HEK293 (cell line): ENCODE measurements at regions not wholly inside any gene's neighbourhood (a gene's known extent, or its start where the extent isn't known, plus 50 kb on each side); places are given as distances from the start of the nearest gene placed in this dataset.

Experiments used
- CTCF ChIA-PET: fragments of 350-600 bp; formaldehyde crosslinking; extraction: SDS; loops from one replicate; lab custom pipeline; 2021; ENCODE audit warnings: antibody characterized with exemption; lab: Yijun Ruan, JAX
- POLR2A ChIA-PET: fragments of 300-600 bp; formaldehyde crosslinking; extraction: SDS; loops from one replicate; lab custom pipeline; 2020; ENCODE audit warnings: antibody characterized with exemption, inconsistent platforms; lab: Yijun Ruan, JAX
- H3K27ac ChIP-seq: fragments of 200-500 bp; sonication (Bioruptor generic); 2 replicates; pipeline ENCODE4 v1.5.1; 2014; ENCODE audit warnings: low read depth, low read length, control low read depth, inconsistent platforms; ENCODE audit errors: extremely low read depth
- H3K36me3 ChIP-seq, 2 experiments: fragments of 200-500 bp in 1 of 2; sonication (Bioruptor generic) in 1 of 2; 1 replicate in 1 of 2; 2 replicates in 1 of 2; pipeline ENCODE4 v1.5.1; 2014 to 2017; ENCODE audit warnings: inconsistent platforms in 2 of 2, low read length in 2 of 2; ENCODE audit not compliant: control insufficient read depth in 2 of 2, insufficient read depth in 1 of 2
- H3K4me1 ChIP-seq: fragments of 200-500 bp; sonication (Bioruptor generic); 2 replicates; pipeline ENCODE4 v1.5.1; 2014; ENCODE audit warnings: mild to moderate bottlenecking, low read length, inconsistent platforms; ENCODE audit not compliant: control insufficient read depth, insufficient read depth
- H3K4me3 ChIP-seq: 2 replicates; pipeline ENCODE4 v1.5.1; 2011; ENCODE audit warnings: low read depth, mild to moderate bottlenecking, control low read depth, low read length, moderate library complexity
- H3K9me3 ChIP-seq: fragments of 200-500 bp; sonication (Bioruptor generic); 2 replicates; pipeline ENCODE4 v1.5.1; 2014; ENCODE audit warnings: low read depth, low read length, inconsistent platforms; ENCODE audit not compliant: control insufficient read depth, insufficient read depth
- BCL11B ChIP-seq: fragments of 450-650 bp; formaldehyde crosslinking; IDR thresholded peaks from 2 replicates; pipeline ENCODE4 v1.5.1; 2016; ENCODE audit warnings: low read depth, missing biosample characterization, missing genetic modification characterization
- GLIS1 ChIP-seq: fragments of 450-650 bp; formaldehyde crosslinking; IDR thresholded peaks from 2 replicates; pipeline ENCODE4 v1.5.1; 2016; ENCODE audit warnings: missing biosample characterization, missing genetic modification characterization
- KLF10 ChIP-seq: fragments of 450-650 bp; IDR thresholded peaks from 2 replicates; pipeline ENCODE4 v1.5.1; 2018; ENCODE audit warnings: missing biosample characterization, mild to moderate bottlenecking, missing genetic modification characterization
- MZF1 ChIP-seq: fragments of 450-650 bp; formaldehyde crosslinking; IDR thresholded peaks from 2 replicates; pipeline ENCODE4 v1.5.1; 2017; ENCODE audit warnings: missing biosample characterization, missing genetic modification characterization, borderline replicate concordance
- PATZ1 ChIP-seq: fragments of 450-650 bp; formaldehyde crosslinking; IDR thresholded peaks from 2 replicates; pipeline ENCODE4 v1.5.1; 2016; ENCODE audit warnings: missing biosample characterization, missing genetic modification characterization
- PRDM6 ChIP-seq: fragments of 450-650 bp; formaldehyde crosslinking; IDR thresholded peaks from 2 replicates; pipeline ENCODE4 v1.5.1; 2017; ENCODE audit warnings: missing biosample characterization, missing genetic modification characterization
- REPIN1 ChIP-seq: fragments of 450-650 bp; formaldehyde crosslinking; IDR thresholded peaks from 2 replicates; pipeline ENCODE4 v1.5.1; 2017; ENCODE audit warnings: missing biosample characterization, missing genetic modification characterization, low read depth
- SP7 ChIP-seq: fragments of 450-650 bp; formaldehyde crosslinking; IDR thresholded peaks from 2 replicates; pipeline ENCODE4 v1.5.1; 2016; ENCODE audit warnings: missing biosample characterization, missing genetic modification characterization
- ZBTB11 ChIP-seq: fragments of 450-650 bp; formaldehyde crosslinking; conservative IDR thresholded peaks from 2 replicates; pipeline ENCODE4 v1.5.1; 2016; ENCODE audit warnings: low read depth, missing biosample characterization, missing genetic modification characterization
- ZBTB20 ChIP-seq: fragments of 450-650 bp; formaldehyde crosslinking; IDR thresholded peaks from 2 replicates; pipeline ENCODE4 v1.5.1; 2016; ENCODE audit warnings: missing biosample characterization, missing genetic modification characterization
- ZEB2 ChIP-seq: fragments of 450-650 bp; formaldehyde crosslinking; IDR thresholded peaks from 2 replicates; pipeline ENCODE4 v1.5.1; 2016; ENCODE audit warnings: missing biosample characterization, missing genetic modification characterization
- ZFP41 ChIP-seq: fragments of 450-650 bp; formaldehyde crosslinking; IDR thresholded peaks from 2 replicates; pipeline ENCODE4 v1.5.1; 2016; ENCODE audit warnings: missing biosample characterization, missing genetic modification characterization, borderline replicate concordance
- ZFP69B ChIP-seq: fragments of 450-650 bp; formaldehyde crosslinking; IDR thresholded peaks from 2 replicates; pipeline ENCODE4 v1.5.1; 2016; ENCODE audit warnings: missing biosample characterization, missing genetic modification characterization
- ZIC2 ChIP-seq: fragments of 450-650 bp; formaldehyde crosslinking; IDR thresholded peaks from 2 replicates; pipeline ENCODE4 v1.5.1; 2016; ENCODE audit warnings: missing biosample characterization, missing genetic modification characterization
- ZNF112 ChIP-seq: fragments of 450-650 bp; formaldehyde crosslinking; IDR thresholded peaks from 2 replicates; pipeline ENCODE4 v1.5.0; 2017; ENCODE audit warnings: missing biosample characterization, missing genetic modification characterization
- ZNF138 ChIP-seq: fragments of 450-650 bp; formaldehyde crosslinking; IDR thresholded peaks from 2 replicates; pipeline ENCODE4 v1.5.1; 2016; ENCODE audit warnings: missing biosample characterization, missing genetic modification characterization, borderline replicate concordance
- ZNF2 ChIP-seq: fragments of 450-650 bp; formaldehyde crosslinking; IDR thresholded peaks from 2 replicates; pipeline ENCODE4 v1.5.1; 2016; ENCODE audit warnings: missing biosample characterization, missing genetic modification characterization
- ZNF211 ChIP-seq: fragments of 450-650 bp; formaldehyde crosslinking; IDR thresholded peaks from 2 replicates; pipeline ENCODE4 v1.5.1; 2016; ENCODE audit warnings: low read depth, missing biosample characterization, missing genetic modification characterization
- ZNF26 ChIP-seq: fragments of 450-650 bp; formaldehyde crosslinking; IDR thresholded peaks from 2 replicates; pipeline ENCODE4 v1.5.1; 2016; ENCODE audit warnings: missing biosample characterization, missing genetic modification characterization
- ZNF266 ChIP-seq: fragments of 450-650 bp; formaldehyde crosslinking; IDR thresholded peaks from 2 replicates; pipeline ENCODE4 v1.5.1; 2016; ENCODE audit warnings: missing biosample characterization, missing genetic modification characterization, low read depth
- ZNF324 ChIP-seq: fragments of 450-650 bp; formaldehyde crosslinking; IDR thresholded peaks from 2 replicates; pipeline ENCODE4 v1.5.1; 2016; ENCODE audit warnings: missing biosample characterization, missing genetic modification characterization
- ZNF423 ChIP-seq: fragments of 450-650 bp; formaldehyde crosslinking; IDR thresholded peaks from 2 replicates; pipeline ENCODE4 v1.5.1; 2016; ENCODE audit warnings: missing biosample characterization, missing genetic modification characterization
- ZNF48 ChIP-seq: fragments of 450-650 bp; formaldehyde crosslinking; IDR thresholded peaks from 2 replicates; pipeline ENCODE4 v1.5.1; 2016; ENCODE audit warnings: missing biosample characterization, missing genetic modification characterization
- ZNF555 ChIP-seq: fragments of 450-650 bp; formaldehyde crosslinking; conservative IDR thresholded peaks from 2 replicates; pipeline ENCODE4 v1.5.1; 2017; ENCODE audit warnings: missing biosample characterization, mild to moderate bottlenecking, missing genetic modification characterization, inconsistent platforms
- ZNF610 ChIP-seq: fragments of 450-650 bp; formaldehyde crosslinking; IDR thresholded peaks from 2 replicates; pipeline ENCODE4 v1.5.1; 2016; ENCODE audit warnings: missing biosample characterization, missing genetic modification characterization, borderline replicate concordance
- ZNF654 ChIP-seq: fragments of 450-650 bp; formaldehyde crosslinking; IDR thresholded peaks from 2 replicates; pipeline ENCODE4 v1.5.1; 2016; ENCODE audit warnings: low read depth, missing biosample characterization, missing genetic modification characterization
- ZNF768 ChIP-seq: fragments of 450-650 bp; formaldehyde crosslinking; IDR thresholded peaks from 2 replicates; pipeline ENCODE4 v1.5.1; 2018; ENCODE audit warnings: missing biosample characterization, mild to moderate bottlenecking, missing genetic modification characterization
- ZSCAN23 ChIP-seq: fragments of 450-650 bp; formaldehyde crosslinking; IDR thresholded peaks from 2 replicates; pipeline ENCODE4 v1.5.1; 2016; ENCODE audit warnings: missing biosample characterization, missing genetic modification characterization
- ZXDB ChIP-seq: fragments of 450-650 bp; formaldehyde crosslinking; IDR thresholded peaks from 2 replicates; pipeline ENCODE4 v1.5.1; 2016; ENCODE audit warnings: missing biosample characterization, missing genetic modification characterization

- no peak overlapping the region for H3K4me3 ChIP-seq
- TF ChIP-seq ZBTB11 = no peak
- TF ChIP-seq ZNF211 (tag by site-specific recombination) = no peak
- no peak for TF ChIP-seq PATZ1
- TF ChIP-seq ZNF610 (tag by site-specific recombination) = no peak
- TF ChIP-seq ZNF2 (tag by site-specific recombination) = no peak
- TF ChIP-seq ZNF324 = no peak
- no peak for TF ChIP-seq ZNF423 (tag by site-specific recombination)
- no peak for TF ChIP-seq GLIS1
- no peak for TF ChIP-seq ZNF266 (tag by site-specific recombination)
- no peak for TF ChIP-seq REPIN1 (tag by site-specific recombination)
- no peak for TF ChIP-seq ZBTB20 (tag by site-specific recombination)
- no peak for TF ChIP-seq ZNF555 (tag by site-specific recombination)
- TF ChIP-seq ZNF26 (tag by site-specific recombination) = no peak
- TF ChIP-seq, all 188 proteins: peak for 0
- H3K4me1 ChIP-seq = no peaks in the 10 kb centered on the region
- CTCF ChIA-PET = interaction anchor here (0.6 kb wide), 1 partner anchor 366 kb away, joined by 4 read pairs; no protein-coding TSS in a partner anchor
- no peak overlapping the region for H3K27ac ChIP-seq
- H3K36me3 ChIP-seq = no peaks in the 10 kb centered on the region
- POLR2A ChIA-PET = interaction anchor here (0.7 kb wide), 1 partner anchor 15 kb away, joined by 5 read pairs; no protein-coding TSS in a partner anchor
- no peaks in the 10 kb centered on the region for H3K9me3 ChIP-seq
These were observed 209.9 kb downstream of the PARM1 start for GRCh38 chr4:75142850-75143249.

GRCh38 chr4:75142382-75142781 lies 209.5 kb downstream of the PARM1 start:
- no peaks in the 10 kb centered on the region for H3K9me3 ChIP-seq
- CTCF ChIA-PET = no interaction called here
- no peak for TF ChIP-seq ZNF112 (tag by site-specific recombination)
- TF ChIP-seq ZNF48 (tag by site-specific recombination) = no peak
- no peak for TF ChIP-seq ZXDB
- TF ChIP-seq ZNF138 (tag by site-specific recombination) = no peak
- no peak for TF ChIP-seq SP7 (tag by site-specific recombination)
- no peak for TF ChIP-seq BCL11B (tag by site-specific recombination)
- no peak for TF ChIP-seq MZF1 (tag by site-specific recombination)
- no peak for TF ChIP-seq KLF10 (tag by site-specific recombination)
- no peak for TF ChIP-seq ZEB2 (tag by site-specific recombination)
- TF ChIP-seq ZFP69B (tag by site-specific recombination) = no peak
- TF ChIP-seq ZNF654 (tag by site-specific recombination) = no peak
- TF ChIP-seq PRDM6 = no peak
- no peak for TF ChIP-seq ZSCAN23 (tag by site-specific recombination)
- no peak for TF ChIP-seq ZIC2 (tag by site-specific recombination)
- TF ChIP-seq ZFP41 = no peak
- TF ChIP-seq ZNF768 (tag by site-specific recombination) = no peak
- no peak overlapping the region for H3K27ac ChIP-seq
- no peak overlapping the region for H3K4me3 ChIP-seq
- H3K36me3 ChIP-seq = no peaks in the 10 kb centered on the region
- POLR2A ChIA-PET = interaction anchor here (0.7 kb wide), 1 partner anchor 15 kb away, joined by 5 read pairs; no protein-coding TSS in a partner anchor
- H3K4me1 ChIP-seq = no peaks in the 10 kb centered on the region
